ENCODE measurements at regions not wholly inside any gene's neighbourhood (a gene's known extent, or its start where the extent isn't known, plus 50 kb on each side); places are given as distances from the start of the nearest gene placed in this dataset.
"Not testable (repeated sequence)": the region's sequence is repeated elsewhere in the genome, so short reads cannot be mapped to it uniquely, and the experiment has no call there.

DNA sequence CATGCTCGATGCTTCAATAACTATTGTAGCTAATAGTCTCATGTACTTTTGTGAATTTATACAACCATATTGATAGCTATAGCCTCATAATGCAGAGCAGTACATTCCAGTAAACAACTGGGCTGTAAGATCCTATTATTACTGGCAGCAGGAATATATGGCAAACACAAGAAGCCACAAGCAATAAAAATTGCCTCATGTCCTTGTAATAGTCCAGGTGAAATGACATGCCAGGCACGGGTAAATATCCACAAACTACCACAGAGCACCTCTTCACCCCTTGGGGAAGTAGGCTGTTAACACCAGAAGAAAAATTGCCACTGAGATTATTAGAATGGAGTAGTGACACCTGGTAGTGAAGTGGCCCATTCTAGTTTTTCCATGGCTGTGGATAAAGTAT is 158.3 kb downstream of the MTX2 start:
- DNase-seq = no peak

DNA sequence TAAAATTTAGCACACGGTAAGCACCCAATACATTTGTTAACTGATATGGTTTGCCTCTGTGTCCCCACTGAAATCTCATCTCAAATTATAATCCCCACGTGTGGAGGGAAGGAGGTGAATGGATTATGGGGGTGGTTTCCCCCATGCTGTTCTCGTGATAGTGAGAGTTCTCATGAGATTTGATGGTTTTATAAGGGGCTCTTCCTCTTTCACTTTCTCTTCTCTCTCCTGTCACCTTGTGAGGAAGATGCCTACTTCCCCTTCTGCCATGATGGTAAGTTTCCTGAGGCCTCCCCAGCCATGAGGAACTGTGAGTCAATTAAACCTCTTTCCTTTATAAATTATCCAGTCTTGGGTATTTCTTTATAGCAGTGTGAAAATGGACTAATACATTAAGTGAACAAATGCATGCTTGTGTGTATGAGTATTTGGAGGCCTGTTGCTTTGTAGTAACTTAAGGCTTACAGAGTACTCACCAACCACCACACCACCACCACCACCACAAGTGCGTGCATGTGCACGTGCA is 159.8 kb downstream of the MTX2 start:
- DNase-seq = not testable (repeated sequence)

DNA sequence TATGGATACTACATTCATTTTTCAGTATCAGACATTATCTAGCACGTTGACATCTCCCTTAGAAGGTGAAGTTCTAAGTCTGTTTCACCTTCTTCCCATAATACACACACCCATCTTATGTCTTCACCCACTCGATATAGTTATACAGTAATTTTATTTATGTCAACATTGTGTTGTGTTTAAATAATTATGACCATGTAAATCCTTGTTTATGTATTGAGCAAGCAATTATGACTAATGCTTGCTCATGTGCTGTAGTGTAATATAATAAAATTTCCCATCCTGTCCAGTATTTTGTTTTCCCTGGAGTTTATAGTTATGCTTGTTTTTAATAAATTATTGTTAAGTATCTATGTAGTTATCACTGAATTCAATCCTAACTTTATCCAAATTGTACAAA is 163.2 kb downstream of the MTX2 start:
- no peak for DNase-seq

DNA sequence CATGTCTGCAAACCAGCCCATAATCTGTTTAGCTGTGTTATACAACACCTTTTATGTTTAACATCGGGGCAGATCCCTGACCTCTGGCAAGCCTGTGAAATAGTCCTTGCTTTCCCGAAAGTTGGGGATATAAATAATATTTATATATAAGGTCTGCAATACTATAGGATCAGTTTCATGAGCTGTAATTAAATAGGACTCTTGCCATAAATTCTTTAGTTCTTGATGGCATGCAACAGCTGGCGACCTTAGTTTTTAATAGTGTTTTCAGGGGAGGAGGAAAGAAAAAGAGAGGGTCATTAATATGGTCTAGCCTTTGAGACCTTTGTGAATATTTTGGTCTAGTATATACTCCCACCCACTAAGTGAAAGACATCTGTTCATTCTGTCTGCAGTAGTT is 166.5 kb downstream of the MTX2 start:
- no peak for DNase-seq

DNA sequence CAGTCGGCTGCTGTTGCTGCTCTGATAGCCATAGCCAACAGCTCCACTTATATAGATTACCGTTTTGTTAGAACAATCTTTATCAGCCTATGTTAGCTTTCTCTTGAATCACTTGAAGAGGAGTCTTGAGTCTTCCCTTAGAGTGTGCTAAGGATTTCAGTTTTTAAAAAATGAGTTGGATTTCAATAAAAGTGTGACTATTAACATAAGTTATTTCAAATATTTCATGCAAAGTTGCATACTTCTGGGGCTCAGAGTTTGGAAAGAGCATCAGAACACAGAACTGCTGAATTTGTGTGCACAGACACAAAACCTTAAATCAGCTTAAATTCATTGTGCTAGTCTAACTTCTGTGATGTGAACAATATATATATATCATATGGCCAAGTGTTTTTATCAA is 174.7 kb downstream of the MTX2 start:
- no peak for DNase-seq

DNA sequence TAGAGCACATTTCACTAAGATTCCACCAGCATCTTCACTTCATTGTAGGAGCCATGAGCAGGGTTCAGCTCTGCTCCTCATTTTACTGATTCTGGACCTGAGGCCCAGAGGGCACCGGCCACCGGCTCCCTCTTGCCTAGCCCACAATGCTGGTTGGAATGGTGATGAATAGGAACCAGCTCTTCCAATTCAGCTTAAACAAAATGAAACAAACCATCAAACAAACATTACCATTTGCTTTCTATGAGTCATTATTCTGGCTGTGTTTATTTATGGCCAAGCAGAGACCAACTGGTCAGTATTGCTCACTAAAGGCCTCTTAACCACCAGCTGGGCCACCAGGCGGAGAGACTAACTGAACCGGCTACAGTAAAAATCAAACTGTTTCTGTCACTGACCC is 176.7 kb downstream of the MTX2 start:
- DNase-seq = no peak

DNA sequence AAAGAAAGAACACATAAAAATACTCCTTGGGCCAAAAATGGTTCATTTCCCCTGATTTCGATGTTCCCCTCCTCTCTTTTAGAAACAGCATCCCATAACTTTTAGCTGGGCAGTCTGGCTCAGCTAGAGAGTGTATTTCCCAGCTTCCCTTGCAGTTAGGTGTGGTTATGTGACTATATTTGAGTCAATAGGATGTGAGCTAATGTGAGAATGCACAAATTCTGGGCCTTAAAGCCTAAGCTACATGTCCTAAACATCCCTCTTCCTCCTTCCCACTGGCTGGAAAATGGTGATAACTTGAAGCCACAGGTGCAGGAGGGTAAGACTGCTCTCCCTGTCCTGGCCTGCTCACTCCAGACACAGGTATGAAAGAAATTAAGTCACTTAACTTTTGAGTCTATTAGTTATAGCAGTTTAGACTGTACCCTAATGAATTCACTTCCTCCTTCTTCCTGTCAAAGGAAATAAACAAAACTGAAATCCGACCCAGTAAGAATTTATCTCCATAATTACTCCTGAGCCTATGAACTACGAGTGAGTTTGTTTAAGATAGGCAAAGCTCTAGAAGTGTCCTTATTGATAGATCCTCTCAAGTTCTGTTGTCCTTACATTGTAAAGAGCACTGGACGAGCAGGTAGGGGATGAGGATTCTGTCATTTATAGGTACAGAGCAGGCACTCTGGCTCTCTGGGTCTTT is 177.6 kb downstream of the MTX2 start:
- peak; percentile 32 for DNase-seq

DNA sequence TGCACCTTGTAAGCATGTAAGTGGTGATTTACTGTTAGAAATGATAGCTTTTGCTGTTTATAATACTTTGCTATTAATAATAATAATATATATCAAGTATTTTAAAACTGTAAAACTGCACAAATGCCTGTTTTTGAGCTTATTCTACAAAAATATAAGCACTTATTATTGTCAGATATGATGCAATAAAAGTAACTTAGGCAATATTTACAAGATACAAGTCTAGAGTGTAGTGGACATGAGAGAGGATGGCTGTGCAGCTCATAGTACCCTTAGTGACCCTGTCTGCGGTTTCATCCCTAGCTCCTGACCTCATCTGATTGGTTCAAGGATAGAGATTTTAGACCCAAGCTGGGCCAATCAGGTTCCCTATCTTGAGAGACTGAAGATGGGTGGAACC is 178.4 kb downstream of the MTX2 start:
- DNase-seq = no peak

DNA sequence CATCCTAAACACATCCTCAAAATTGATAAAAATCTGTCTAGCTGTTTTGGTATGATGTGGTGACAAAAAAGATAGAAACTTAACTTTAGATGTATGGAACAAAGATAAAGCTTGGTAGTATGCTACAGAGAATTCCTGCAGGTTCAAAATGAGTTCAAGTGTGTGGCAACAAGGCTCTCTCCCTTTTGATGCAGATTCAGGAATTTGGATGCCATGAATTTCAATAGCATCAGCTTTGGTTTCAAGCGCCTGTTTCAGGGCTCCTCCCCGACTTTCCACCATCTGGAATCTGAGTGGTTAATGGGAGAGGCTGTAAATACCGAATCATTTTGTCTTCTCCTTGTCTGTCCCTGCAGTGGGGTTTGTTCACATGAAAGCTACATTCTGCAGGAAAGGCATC is 180.6 kb downstream of the MTX2 start:
- DNase-seq = no peak

DNA sequence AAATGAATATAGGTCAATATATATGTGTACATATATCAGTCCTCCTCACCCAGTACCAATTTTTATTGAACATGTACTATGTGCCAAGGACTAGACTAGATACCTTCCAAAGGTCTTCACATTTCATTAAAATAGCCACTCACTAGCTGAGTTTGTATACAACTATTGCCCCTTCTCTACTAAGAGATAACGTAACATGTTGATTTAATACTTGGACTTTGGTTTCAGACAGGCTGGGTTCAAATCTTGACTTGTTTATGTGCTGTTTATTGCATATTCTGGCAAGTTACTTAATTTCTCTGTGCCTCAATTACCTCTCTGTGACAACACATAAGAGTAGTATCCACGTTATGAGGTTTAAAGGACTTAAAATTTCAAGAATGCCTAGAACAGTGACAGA is 184.5 kb downstream of the MTX2 start:
- DNase-seq = no peak

DNA sequence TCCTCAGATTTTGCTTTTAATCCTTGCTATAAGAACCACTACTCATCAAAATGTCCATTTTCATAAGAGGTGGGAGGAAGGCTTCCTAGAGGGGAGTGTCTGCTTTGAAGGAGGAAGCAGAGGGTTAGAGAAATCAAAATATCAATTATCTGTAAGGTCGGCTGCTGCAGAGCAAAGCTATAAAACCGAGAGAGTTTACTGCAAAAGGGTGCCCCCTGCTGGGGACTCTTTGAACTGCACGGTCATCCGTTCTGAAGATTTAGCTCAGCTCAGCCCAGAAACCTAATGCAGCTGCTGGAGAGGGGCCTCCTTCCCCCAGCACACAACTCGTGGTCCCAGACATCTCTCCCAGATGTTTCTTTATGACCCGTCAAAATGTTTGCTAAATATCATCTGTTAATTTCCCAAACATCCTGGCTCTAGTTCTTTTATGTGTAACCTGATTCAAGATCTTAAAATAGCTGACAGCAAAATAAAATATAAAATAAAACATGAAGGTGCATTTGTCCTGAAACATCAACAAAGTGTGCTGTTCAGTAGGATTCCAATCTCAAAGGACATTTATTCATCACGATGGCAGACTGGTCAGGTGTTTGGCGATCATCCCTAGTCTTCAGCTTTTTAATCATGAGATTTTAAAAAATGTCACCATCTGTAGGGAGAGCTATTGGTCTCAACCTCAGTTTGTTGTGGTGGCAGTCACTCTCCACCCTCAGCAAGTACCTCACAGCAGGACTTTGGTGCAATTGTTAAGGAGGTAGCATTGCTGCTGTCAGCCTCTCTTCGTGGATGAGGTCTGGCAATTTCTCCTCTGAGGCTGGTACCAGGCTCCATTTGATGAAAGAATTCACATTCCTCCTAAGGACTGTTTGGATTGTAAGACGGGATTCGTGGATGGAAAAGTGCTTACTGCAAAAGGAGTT is 185.9 kb downstream of the MTX2 start:
- peak; percentile 90 for DNase-seq

DNA sequence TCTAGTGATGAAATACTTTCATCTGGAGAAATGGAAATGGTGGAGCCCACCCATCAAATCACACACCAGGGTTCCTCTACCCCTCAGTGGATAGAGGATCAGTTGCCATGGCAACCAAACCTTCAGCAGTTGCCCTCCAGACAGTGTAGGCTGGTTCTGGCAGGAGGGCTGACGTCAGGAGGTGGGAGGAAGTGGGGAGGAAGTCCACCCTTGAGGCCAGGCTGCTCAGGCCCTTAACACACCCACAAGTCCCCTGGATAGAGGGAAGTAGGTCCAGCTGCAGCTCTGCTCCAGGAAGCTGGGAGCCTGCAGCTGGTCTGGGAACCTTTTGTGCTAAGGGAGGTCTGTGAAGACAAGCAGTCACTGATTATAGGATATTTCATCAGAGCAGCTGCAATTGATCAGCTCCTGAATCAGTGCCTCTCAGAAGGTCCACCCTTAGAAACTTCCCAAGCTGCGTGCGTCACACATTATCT is 186.6 kb downstream of the MTX2 start:
- DNase-seq = peak; percentile 43

DNA sequence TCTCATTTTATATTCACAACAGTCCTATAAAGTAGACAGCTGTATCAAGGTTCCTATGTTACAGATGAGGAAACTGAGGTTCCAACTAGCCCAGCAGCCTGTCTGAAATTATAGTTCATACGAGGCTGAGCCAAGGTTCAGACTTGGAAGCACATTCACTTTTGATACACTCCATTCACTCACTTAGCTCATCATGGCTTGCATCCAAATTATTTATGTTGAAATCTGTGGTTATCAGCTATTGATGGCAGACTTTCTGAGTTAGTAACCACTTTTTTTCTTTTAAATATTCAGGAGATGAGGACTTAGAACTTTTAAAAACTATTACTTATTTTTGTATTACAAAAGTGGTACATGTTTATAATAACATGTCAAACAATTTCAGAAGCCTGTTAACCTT is 188.2 kb downstream of the MTX2 start:
- DNase-seq = no peak

DNA sequence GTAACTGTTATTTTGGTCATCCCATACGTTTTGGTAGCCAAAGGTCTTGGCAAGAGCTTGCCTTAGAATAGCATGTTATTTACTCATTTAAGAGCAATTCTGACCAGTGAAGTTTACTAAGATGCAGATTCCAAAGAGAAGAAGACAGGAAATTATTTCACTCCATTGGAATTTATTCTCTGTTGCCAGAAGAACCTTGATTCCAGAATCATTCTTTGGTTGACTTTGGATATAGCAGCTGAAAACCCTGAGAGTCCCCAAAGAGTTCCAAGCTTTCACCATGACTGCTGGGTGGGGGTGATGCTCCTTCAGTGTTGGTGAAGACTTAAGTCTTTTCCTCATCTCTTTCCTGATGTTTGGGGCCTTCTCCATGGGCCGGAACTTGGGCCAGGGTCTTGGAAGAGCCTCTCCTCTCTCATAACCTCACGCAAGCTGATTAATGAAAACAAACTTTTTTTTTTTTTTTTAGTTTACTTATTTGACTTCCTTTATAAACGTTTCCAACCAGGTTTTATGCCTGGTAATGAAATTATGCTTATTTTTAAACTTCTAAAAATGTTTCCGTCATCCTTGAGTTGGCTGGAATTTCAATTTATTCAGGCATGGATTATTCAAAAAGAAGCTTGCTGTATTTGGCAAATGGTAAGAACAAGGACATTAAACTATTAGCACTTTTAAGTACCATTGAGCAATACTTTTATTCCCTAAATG is 192.0 kb downstream of the MTX2 start:
- no peak for DNase-seq

DNA sequence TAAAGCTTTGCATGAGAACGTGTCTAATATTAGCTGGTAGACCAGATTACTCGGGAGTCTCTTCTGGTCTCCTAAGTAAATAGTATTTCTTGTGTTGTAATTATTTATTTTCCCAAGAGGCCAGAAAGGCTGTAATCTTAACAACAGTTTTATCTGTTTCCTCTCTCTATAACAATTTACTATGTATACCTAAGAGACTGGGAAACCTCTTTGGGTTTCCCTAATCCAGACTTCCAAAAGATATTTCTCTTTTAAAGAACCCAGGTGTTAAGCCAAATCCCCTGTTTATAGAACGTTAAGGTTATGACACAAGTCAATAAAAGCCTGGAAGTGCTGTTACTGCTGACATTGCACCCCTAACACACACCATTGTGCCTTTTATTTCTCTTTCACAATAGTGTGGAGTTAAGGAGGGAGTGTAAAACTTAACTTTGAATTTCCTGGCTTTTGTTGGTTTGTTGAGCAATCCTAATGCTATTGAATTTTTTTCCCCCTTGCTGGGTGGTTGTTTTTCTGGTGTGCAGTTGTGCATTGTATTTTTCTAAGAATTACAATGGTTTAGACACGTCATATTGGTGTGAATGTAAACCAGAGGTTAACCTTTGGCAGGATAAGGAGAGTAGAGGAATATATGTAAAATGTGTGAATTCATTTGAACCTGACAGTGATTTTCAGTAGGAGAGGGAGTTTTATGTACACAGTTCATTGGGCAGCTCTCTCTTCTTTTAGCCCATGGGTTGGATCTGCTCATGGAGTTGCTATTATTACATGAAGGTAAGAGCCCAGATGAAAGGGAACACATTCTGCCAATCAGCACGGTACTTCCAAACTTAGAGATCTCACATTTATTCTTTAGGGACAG is 192.8 kb downstream of the MTX2 start:
- no peak for DNase-seq

DNA sequence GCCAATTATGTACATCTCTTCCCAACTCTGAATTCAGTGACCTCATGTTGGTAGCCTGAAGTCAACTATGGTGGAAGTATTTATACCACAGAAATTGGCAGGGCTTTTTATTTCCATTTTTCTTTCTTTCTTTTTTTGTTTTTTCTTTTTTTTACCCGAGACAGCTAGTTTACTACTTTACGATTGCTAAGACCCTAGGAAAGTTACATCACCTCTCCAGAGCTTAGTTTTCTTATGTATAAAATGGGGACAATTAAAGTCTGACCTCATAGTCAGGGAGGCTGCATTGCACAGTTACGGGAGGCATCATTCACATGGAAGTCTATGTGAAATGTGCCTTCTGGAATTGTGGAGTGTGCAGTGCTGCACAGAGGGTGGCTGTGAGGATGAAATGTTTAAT is 194.3 kb downstream of the MTX2 start:
- no peak for DNase-seq

DNA sequence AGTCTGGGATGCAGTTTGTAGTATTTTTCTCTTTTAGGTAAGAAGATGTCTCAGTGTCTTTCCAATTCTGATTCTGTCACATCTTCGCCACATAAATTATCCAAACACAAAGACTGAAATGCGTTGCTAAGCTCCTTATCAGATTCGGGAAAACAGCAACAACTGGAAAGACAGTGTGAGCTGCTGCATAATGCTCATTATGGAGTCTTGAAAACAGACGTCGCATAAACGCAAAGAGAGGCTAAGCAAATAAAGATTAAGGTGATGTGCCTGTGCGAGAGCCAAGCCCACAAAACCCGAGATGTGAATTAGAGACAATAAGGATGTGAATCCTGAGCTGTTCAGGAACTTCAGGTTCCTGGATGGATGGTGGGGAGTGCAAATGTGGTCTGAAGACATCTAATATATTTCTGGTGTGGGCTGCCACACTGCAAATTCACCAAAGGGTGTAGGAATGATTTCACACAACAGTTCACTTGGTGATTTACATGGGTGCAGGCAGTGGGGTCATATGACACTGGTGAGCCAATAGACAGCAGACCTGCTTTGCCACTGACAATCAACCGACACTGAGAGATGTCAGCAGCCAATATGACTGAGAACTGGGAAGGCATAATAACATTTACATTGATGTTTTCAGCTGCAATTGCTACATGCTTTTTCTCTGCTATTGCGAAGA is 195.8 kb downstream of the MTX2 start:
- DNase-seq = peak; percentile 57

DNA sequence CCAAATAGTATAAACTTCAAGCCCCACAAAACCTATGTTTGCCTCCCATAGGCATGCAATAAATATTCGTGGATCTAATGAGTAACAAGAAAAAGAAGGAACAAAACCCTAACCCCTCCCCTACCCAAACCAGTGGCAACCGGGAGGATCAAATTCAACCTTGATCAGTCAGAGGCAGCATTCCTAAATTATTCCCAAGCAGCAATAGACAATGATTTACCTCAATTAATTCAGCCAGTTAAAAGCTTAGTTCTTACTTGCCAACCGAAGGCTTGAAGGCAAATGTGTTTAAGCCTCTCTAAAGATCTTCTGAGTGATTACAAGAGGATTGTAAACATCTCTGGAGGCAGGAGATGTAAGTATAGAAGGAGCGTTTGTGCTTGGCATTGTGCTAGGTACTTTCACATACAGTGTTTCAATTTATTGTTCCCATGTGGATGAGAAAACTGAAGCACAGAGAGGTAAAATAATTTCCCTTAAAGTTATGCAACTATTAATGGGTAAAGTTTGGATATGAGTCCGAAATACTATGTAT is 197.7 kb downstream of the MTX2 start:
- peak; percentile 96 for DNase-seq

DNA sequence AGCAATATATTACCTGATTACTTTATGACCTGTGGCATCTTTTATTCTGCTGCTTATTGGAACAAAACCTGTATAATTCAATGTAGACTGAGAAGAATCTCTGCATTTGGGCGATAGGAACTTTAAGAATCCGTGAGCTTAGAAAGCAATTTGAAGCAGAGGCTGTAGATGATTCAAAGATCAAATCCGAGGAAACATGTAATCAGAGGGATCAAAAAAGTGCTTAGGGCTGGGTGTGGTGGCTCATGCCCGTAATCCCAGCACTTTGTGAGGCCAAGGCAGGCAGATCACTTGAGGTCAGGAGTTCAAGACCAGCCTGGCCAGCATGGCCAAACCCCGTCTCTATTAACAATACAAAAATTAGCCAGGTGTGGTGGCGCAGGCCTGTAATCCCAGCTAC is 198.4 kb downstream of the MTX2 start:
- DNase-seq = peak; percentile 46

DNA sequence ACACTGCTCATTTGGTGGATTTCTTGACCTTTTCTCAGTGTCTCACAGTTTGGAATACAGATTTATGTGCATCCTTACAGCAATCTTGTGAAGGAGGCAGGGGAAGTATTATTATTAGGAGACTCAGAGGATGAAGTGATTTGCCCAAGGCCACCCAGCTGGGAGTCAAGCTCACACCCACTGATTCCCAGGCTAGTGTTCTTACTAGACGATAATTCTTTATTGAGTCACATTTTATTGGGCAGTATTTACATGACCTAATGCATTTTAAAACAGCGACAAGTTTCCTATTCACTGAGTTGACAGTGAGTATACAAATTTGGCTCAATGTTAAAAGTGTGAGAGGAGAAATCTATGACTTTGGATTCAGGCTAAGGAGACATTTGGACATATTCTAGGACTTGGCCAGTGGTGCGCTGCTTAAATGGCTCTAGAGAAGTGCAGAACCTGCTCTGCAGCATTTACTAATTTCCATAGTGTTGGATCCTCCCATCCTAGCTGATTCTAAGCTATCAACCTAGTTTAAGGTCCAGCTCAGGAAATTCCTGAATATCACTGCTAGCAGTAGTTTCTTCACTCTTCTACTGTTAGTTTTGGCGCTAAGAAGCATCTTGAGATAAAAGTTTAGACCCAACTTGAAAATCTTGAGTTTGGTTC is 199.3 kb downstream of the MTX2 start:
- peak; percentile 35 for DNase-seq

DNA sequence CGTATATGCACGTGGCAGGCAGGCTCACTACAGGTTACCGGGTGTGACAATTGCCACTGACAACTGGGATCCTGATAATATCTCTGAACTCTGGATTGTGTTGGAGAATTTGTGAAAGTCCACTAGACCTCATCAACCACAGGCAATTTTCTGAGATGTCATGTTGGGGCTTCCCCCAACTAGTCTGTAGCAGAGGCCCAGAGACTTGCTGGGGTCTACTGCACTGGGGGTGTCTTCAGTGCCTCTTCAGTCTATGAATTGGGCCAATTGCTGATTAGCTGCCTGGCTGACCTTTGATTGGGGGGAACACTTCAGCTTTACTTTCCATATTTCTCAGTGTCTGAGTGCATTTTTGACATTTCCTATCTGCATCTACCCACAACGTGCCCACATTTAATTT is 201.5 kb downstream of the MTX2 start:
- DNase-seq = no peak

Data from DMS79 treated with DMSO at 0.1 percent for 48 hours (cell line).